ENCODE measurements at regions not wholly inside any gene's neighbourhood (a gene's known extent, or its start where the extent isn't known, plus 50 kb on each side); places are given as distances from the start of the nearest gene placed in this dataset.

DNA sequence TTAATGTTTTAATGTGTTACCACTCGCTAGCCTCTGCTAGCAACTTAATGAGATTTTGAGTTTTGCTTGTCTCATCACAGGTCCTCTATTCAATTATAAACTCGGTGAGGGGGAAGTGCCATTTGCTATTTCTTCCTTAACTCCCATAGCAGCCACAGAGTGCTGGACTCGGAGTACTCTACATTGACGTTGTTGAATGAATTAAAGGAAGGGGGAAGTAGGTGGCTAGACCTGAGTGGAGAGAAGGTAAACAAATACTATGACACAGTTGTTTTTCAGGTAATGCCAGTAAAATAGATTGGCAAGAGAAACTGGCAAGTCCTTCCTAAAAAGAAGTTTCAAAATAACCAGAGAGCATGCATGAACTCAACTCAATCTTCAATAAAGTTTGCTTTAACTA is 339.3 kb downstream of the HRH4 start:
- Histone ChIP-seq H3K4me1 (no peaks in the 10 kb centered on the region), H3K27me3 (no peaks in the 10 kb centered on the region), H3K9me3 (no peaks in the 10 kb centered on the region), H3K27ac (peak overlapping the region; percentile 68 to 75), H3K4me3 (no peak overlapping the region), H3K36me3 (no peaks in the 10 kb centered on the region)
- peak in 1 of 2 donors; percentile 32 for DNase-seq (ENCODE audit: low spot score in 2 of 2)
- intact Hi-C loops (cut with DNase I; ENCODE audit: low total_unique reads): no loop called here
- TF ChIP-seq POLR2A (IDR thresholded peaks at IDR 0.05) (no peak), POLR2AphosphoS5 (IDR thresholded peaks at IDR 0.05) (no peak)
- TF ChIP-seq, protein P1, sequence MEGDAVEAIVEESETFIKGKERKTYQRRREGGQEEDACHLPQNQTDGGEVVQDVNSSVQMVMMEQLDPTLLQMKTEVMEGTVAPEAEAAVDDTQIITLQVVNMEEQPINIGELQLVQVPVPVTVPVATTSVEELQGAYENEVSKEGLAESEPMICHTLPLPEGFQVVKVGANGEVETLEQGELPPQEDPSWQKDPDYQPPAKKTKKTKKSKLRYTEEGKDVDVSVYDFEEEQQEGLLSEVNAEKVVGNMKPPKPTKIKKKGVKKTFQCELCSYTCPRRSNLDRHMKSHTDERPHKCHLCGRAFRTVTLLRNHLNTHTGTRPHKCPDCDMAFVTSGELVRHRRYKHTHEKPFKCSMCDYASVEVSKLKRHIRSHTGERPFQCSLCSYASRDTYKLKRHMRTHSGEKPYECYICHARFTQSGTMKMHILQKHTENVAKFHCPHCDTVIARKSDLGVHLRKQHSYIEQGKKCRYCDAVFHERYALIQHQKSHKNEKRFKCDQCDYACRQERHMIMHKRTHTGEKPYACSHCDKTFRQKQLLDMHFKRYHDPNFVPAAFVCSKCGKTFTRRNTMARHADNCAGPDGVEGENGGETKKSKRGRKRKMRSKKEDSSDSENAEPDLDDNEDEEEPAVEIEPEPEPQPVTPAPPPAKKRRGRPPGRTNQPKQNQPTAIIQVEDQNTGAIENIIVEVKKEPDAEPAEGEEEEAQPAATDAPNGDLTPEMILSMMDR (IDR thresholded peaks at IDR 0.05): no peak

DNA sequence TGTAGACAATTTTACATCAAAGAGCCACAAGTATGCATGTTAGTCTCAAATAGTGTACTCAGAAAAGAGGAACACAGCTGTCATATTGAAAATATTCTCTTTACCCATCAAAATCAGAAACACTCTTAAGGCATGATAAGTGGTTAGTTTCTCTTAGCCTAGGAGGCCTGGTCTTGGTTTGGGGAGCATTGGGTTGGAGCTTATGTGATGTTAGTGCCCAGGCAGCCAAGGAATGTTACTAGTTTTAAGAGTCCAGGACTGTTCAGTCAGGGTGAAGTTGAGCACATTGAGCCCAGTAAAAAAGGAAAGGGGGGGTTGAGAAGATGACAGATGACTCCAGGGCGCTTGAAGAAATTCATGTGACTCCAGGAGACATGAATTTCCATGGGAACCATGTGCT is 340.6 kb downstream of the HRH4 start:
- Histone ChIP-seq H3K9me3 (no peaks in the 10 kb centered on the region), H3K4me3 (no peak overlapping the region), H3K27me3 (no peaks in the 10 kb centered on the region), H3K36me3 (no peaks in the 10 kb centered on the region), H3K4me1 (no peaks in the 10 kb centered on the region), H3K27ac (peak overlapping the region in 1 of 2 donors; percentile 75)
- no peak for DNase-seq (ENCODE audit: low spot score in 2 of 2)
- TF ChIP-seq POLR2AphosphoS5 (IDR thresholded peaks at IDR 0.05): no peak
- TF ChIP-seq, protein P1 (IDR thresholded peaks at IDR 0.05): no peak
- no peak for TF ChIP-seq POLR2A (IDR thresholded peaks at IDR 0.05)
- intact Hi-C loops (cut with DNase I; ENCODE audit: low total_unique reads): no loop called here

DNA sequence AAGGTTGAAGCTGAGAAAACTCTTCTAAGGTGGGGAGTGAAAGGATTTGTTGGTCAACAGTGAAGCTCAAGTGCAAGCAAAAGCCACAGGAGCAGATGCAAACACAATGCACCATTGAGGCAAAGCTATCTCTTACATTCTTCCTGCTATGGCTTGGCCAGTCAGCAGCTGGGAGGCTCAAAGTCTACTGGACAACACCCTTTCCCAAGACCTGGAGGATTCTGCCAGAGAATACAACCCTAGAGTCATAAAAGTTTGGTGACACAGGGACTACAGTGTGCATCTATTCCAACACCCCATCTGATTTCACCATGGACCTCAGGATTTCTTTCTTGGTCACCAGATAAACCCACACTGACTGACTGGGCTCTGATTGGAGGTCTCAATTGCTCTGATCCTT is 342.0 kb downstream of the HRH4 start:
- TF ChIP-seq POLR2A (IDR thresholded peaks at IDR 0.05) (no peak), POLR2AphosphoS5 (IDR thresholded peaks at IDR 0.05) (no peak)
- TF ChIP-seq, protein P1 (IDR thresholded peaks at IDR 0.05): no peak
- H3K36me3 ChIP-seq: no peaks in the 10 kb centered on the region
- no peak overlapping the region for H3K4me3 ChIP-seq
- no peaks in the 10 kb centered on the region for H3K27me3 ChIP-seq
- no peaks in the 10 kb centered on the region for H3K9me3 ChIP-seq
- no peak overlapping the region for H3K27ac ChIP-seq
- no peaks in the 10 kb centered on the region for H3K4me1 ChIP-seq
- intact Hi-C loops (cut with DNase I; ENCODE audit: low total_unique reads): no loop called here
- DNase-seq (ENCODE audit: low spot score in 2 of 2): no peak

DNA sequence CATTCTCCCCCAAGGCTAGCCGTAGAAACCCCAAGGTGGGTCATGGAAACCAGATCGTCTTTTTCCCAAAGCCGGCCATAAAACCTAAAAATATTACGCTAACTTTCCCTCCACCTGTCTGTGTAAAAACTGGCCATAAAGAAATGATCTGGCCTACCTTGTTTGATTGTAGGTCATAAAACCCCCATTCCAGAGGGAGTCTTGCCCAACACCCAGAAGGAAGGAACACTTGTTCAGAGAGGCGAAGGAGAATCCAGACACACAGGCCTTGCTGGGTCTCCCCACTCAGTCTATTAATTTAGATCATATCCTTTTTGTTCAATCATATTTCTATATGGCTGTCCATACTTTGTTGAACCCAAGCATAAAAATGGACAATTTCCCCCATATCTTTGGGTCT is 344.7 kb downstream of the HRH4 start:
- intact Hi-C loops (cut with DNase I; ENCODE audit: low total_unique reads): no loop called here
- H3K4me3 ChIP-seq: no peak overlapping the region
- no peak overlapping the region for H3K27ac ChIP-seq

DNA sequence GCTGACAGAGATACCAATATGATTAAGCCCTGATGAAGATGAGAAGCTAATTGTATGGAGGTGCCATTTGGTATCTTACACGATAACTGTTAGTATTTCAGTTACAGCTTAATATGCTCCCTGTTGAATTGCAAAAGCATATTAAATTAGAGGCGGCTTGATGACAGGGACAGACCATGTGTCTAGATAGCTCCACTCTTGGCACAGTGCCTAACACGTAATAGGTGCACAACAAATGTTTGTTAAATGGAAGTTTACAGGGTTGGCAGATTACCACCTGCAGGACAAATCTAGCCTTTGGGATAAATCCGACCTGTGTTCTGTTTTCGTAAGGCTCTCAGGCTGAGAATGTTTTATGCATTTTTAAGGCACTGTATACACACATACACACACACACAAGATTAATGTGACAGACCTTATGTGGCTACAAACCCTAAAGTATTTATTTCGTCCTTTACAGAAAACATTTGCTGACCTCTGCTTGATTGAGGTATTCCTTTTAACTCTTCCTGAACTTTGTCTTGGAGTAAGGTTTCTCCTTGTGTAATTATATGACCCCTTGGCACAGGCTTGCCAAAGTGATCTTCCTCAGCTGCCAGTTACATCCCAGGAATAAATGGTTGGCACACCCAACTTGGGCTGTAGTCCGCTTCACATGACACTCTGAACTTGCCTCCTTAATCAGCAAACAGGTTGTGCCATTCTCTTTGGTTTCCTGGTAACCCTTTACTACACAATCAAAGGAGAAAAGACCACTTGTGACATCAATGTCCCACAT is 348.9 kb downstream of the HRH4 start:
- intact Hi-C loops (cut with DNase I; ENCODE audit: low total_unique reads): no loop called here
- H3K9me3 ChIP-seq: no peaks in the 10 kb centered on the region
- H3K4me3 ChIP-seq: no peak overlapping the region
- H3K36me3 ChIP-seq: no peaks in the 10 kb centered on the region
- DNase-seq (ENCODE audit: low spot score in 2 of 2): no peak
- no peaks in the 10 kb centered on the region for H3K27me3 ChIP-seq
- H3K4me1 ChIP-seq: peaks cover 0 to 3% of the 10 kb centered on the region in 2 donors
- TF ChIP-seq, protein P1 (IDR thresholded peaks at IDR 0.05): no peak
- TF ChIP-seq POLR2AphosphoS5 (IDR thresholded peaks at IDR 0.05) (no peak), POLR2A (IDR thresholded peaks at IDR 0.05) (no peak)
- H3K27ac ChIP-seq: no peak overlapping the region

More for the DNA sequence above, 344.7 kb downstream of the HRH4 start:
- Histone ChIP-seq H3K27me3 (no peaks in the 10 kb centered on the region), H3K9me3 (no peaks in the 10 kb centered on the region), H3K4me1 (no peaks in the 10 kb centered on the region), H3K36me3 (no peaks in the 10 kb centered on the region)
- TF ChIP-seq, protein P1 (IDR thresholded peaks at IDR 0.05): no peak
- no peak for TF ChIP-seq POLR2A (IDR thresholded peaks at IDR 0.05)
- TF ChIP-seq POLR2AphosphoS5 (IDR thresholded peaks at IDR 0.05): no peak
- DNase-seq (ENCODE audit: low spot score in 2 of 2): no peak
